Heart right ventricle (tissue), 16 donors: ENCODE measurements at regions not wholly inside any gene's neighbourhood (a gene's known extent, or its start where the extent isn't known, plus 50 kb on each side); places are given as distances from the start of the nearest gene placed in this dataset.
"Not testable (repeated sequence)": the region's sequence is repeated elsewhere in the genome, so short reads cannot be mapped to it uniquely, and the experiment has no call there.

ENCODE experiments used
- ATAC-seq, 8 donors: fragments of 200-7000 bp; cut with Tn5 transposase; one replicate each; pipeline ENCODE4 v1.9.1; 2020; ENCODE audit warnings: mild to moderate bottlenecking in 8 of 8, moderate library complexity in 8 of 8, moderate number of reproducible peaks in 1 of 8
- DNase-seq, 2 donors: peaks; one replicate each; pipeline ENCODE4 v3.0.0-alpha.2; 2020
- H3K27ac ChIP-seq, 10 donors: fragments of 200-600 bp; sonication (generic) in 2 of 10; one replicate each; pipeline versions ENCODE4 v1.5.0 to v1.8.0; 2020 to 2022; ENCODE audit warnings: mild to moderate bottlenecking in 3 of 10
- H3K27me3 ChIP-seq, 7 donors: fragments of 200-600 bp; one replicate each; pipeline ENCODE4 v1.8.0; 2021 to 2022; ENCODE audit warnings: mild to moderate bottlenecking in 2 of 7
- H3K36me3 ChIP-seq, 9 donors: fragments of 200-600 bp; sonication (generic) in 1 of 9; one replicate each; pipeline versions ENCODE4 v1.5.0 to v1.8.0; 2020 to 2022; ENCODE audit warnings: mild to moderate bottlenecking in 2 of 9
- H3K4me1 ChIP-seq, 9 donors: fragments of 200-600 bp; sonication (generic) in 1 of 9; one replicate each; pipeline versions ENCODE4 v1.5.0 to v1.8.0; 2020 to 2022; ENCODE audit warnings: mild to moderate bottlenecking in 4 of 9
- H3K4me3 ChIP-seq, 10 donors: fragments of 200-600 bp; sonication (generic) in 2 of 10; one replicate each; pipeline versions ENCODE4 v1.5.0 to v1.8.0; 2020 to 2022; ENCODE audit warnings: mild to moderate bottlenecking in 7 of 10, moderate library complexity in 2 of 10
- H3K9me3 ChIP-seq, 11 donors: fragments of 200-600 bp in 10 of 11; sonication (generic) in 2 of 11; one replicate each; pipeline versions ENCODE4 v1.5.0 to v1.8.0; 2013 to 2022; ENCODE audit warnings: mild to moderate bottlenecking in 2 of 11, control low read depth in 1 of 11, moderate library complexity in 1 of 11
- CTCF ChIP-seq, 9 donors: fragments of 200-600 bp; sonication (generic) in 2 of 9; IDR thresholded peaks; one replicate each; pipeline versions ENCODE4 v1.5.0 to v1.8.0; 2021 to 2022; ENCODE audit warnings: antibody characterized with exemption in 9 of 9, mild to moderate bottlenecking in 5 of 9, moderate library complexity in 1 of 9
- WGBS, 2 donors: extraction: QIAGEN DNeasy Blood & Tissue Kit; methylation state at CpG; one replicate each; pipeline ENCODE4 v1.1.7; 2013; ENCODE audit warnings: inconsistent platforms in 1 of 2; 5-methylcytosine and 5-hydroxymethylcytosine counted together
- intact Hi-C, 10 donors: fragments of 100-400 bp; cut with DNase I; formaldehyde crosslinking; loops; one replicate each; pipeline versions ENCODE4 v1.11.1 to v1.14.2; 2022
- donor health status: Arrhythmogenic right ventricular cardiomyopathy.
- donor health status: ischemic (EF 13 %, LVEDD 7.1; RV severe dilation, severe dysfunction).
- donor health status: healthy with polysubstance abuse.
- donor health status: DM: no; HTN: yes; CAD: no.
- donor health status: DM: no; HTN: no; CAD: no.
- donor health status: ischemic (EF 25% LVEDD 6.9; RV normal size, moderate dysfunction).
- donor health status: ischemic (EF 25% LVEDD 5.7; RV mildly dilated, moderate dysfunction).
- donor health status: healthy.
- donor health status: DM: yes; HTN: yes; CAD: no.
- donor health status: Ischemic cardiomyopathy.
- donor health status: ischemic (EF 35%, LVEDD 5.7; RV mildly dilated, moderate dysfunction).
- donor health status: nonischemic (EF 11% LVEDD 7.7; RV severe dilation, severe dysfunction).
- donor health status: DM: yes; HTN: yes; CAD: no.
- donor health status: PGD.
- donor health status: ischemic (EF 29% LVEDD 5.4; RV normal size, mild dysfunction).
- donor health status: nonischemic (EF 23%, LVEDD 6.1; RV moderate dilation, normal function).

GRCh38 chr18:7178568-7178967, 52.3 kb upstream of the LRRC30 start:
- H3K27ac ChIP-seq, ATAC-seq, H3K4me1 ChIP-seq, H3K4me3 ChIP-seq, H3K36me3 ChIP-seq, DNase-seq: not testable (repeated sequence)
- WGBS, 2 donors = 88 to 95% methylated on average over 12 to 21 of the region's 21 CpGs
- intact Hi-C loops = loop anchor here (5.0 to 10.0 kb wide), 4 partner anchors 254 to 1304 kb away; no protein-coding TSS in a partner anchor
- Histone ChIP-seq H3K27me3 (peaks cover 0 to 13% (median 0%) of the 10 kb centered on the region in 7 donors), H3K9me3 (peaks cover 0 to 10% (median 0%) of the 10 kb centered on the region in 11 donors)

DNA sequence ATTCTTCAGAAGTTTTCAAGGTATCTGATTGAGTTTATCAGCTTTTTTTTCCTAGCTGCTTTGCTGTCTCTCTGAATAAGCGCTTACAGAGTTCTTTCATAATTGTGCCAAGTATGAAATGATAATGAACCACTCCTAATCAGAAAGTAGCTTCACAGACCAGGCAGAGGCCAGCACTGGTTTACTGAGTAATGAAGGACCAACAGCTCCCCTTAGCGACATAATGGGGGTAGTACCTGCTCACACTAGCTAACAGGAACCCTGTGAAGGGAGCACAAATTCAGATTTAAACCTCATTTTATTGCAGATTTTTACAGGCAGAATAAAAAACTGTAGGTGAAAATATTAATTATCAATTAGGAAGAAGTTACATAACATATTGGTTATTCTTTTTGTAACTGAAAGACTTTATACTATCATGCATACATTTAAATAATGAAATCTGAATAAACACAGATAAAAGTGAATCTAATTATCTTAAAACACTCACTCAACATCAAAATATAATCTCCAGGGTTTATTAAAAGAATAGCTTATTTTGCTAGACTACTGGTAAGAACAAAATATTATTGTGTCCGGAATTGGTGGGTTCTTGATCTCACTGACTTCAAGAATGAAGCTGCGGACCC, 53.7 kb upstream of the LRRC30 start:
- peak; percentile 75 to 94 (median 81) for ATAC-seq

GRCh38 chr18:7174344-7175095, 56.4 kb upstream of the LRRC30 start:
- WGBS, 2 donors = 69 to 79% methylated on average over 14 of the region's 14 CpGs
- no peaks in the 10 kb centered on the region for H3K36me3 ChIP-seq
- H3K27ac ChIP-seq = no peak overlapping the region
- no peaks in the 10 kb centered on the region for H3K4me1 ChIP-seq
- DNase-seq (no peak), ATAC-seq (peak in 4 of 8 donors; percentile 28 to 61 (median 50))
- H3K9me3 ChIP-seq = no peaks in the 10 kb centered on the region
- H3K27me3 ChIP-seq = peaks cover 0 to 17% (median 0%) of the 10 kb centered on the region in 7 donors
- no peak overlapping the region for H3K4me3 ChIP-seq
- intact Hi-C loops = loop anchor here (5.0 to 10.0 kb wide), 4 partner anchors 250 to 1300 kb away; no protein-coding TSS in a partner anchor
- no peak for TF ChIP-seq CTCF (IDR thresholded peaks at IDR 0.05)

More for the DNA sequence above, 53.7 kb upstream of the LRRC30 start:
- peak in 1 of 2 donors; percentile 18 for DNase-seq
- WGBS, 2 donors = 42 to 48% methylated on average over 4 of the region's 4 CpGs
- peaks cover 0 to 15% (median 0%) of the 10 kb centered on the region in 7 donors for H3K27me3 ChIP-seq
- peak in 8 of 9 donors; percentile 40 to 75 (median 64) for TF ChIP-seq CTCF (IDR thresholded peaks at IDR 0.05)
- H3K27ac ChIP-seq = no peak overlapping the region
- no peaks in the 10 kb centered on the region for H3K4me1 ChIP-seq
- intact Hi-C loops = loop anchor here (5.0 to 10.0 kb wide), 4 partner anchors 252 to 1302 kb away; no protein-coding TSS in a partner anchor
- H3K9me3 ChIP-seq = no peaks in the 10 kb centered on the region
- no peaks in the 10 kb centered on the region for H3K36me3 ChIP-seq
- H3K4me3 ChIP-seq = no peak overlapping the region

DNA sequence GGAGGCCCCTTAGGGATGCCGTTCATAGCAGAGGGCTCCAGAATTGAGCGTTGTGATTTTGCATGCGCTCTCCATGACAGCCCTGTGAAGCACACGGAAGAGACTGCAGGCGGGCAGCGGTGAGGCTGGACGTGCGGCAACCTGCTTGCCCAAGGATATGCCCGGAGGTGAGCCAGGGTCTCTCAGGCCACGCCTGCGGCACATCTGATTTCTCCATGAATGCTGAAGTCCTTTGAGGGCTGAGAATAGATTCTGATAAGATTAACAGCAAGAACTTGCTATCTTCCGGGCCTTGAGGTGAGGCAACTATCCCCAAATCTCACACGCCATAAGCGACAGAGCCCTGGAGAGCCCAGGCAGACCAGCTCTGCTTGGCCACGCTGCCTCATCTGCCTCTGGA, 55.6 kb upstream of the LAMA1 start:
- 87 to 89% methylated on average over 15 of the region's 15 CpGs for WGBS, 2 donors
- H3K27me3 ChIP-seq = peaks cover 0 to 11% (median 0%) of the 10 kb centered on the region in 7 donors
- ATAC-seq (no peak), DNase-seq (no peak)
- no peaks in the 10 kb centered on the region for H3K36me3 ChIP-seq
- no peak for TF ChIP-seq CTCF (IDR thresholded peaks at IDR 0.05)
- intact Hi-C loops = loop anchor here in 7 of 10 donors (10.0 kb wide), 3 partner anchors 248 to 1298 kb away; no protein-coding TSS in a partner anchor
- no peak overlapping the region for H3K4me3 ChIP-seq
- no peaks in the 10 kb centered on the region for H3K9me3 ChIP-seq
- no peak overlapping the region for H3K27ac ChIP-seq
- no peaks in the 10 kb centered on the region for H3K4me1 ChIP-seq
